Activated T-helper 1 cell treated with anti-CD3 and anti-CD28 coated beads, Interleukin-12 subunit alpha, Interleukin-12 subunit beta, Interleukin-2, Interleukin-4 antibody, amounts not matched to agents 30 ng/mL and 10 ng/mL and 1 ng/mL, durations not matched to agents 14 hours and 24 hours and 36 hours (primary cell): ENCODE measurements at regions not wholly inside any gene's neighbourhood (a gene's known extent, or its start where the extent isn't known, plus 50 kb on each side); places are given as distances from the start of the nearest gene placed in this dataset.
"Not testable (repeated sequence)": the region's sequence is repeated elsewhere in the genome, so short reads cannot be mapped to it uniquely, and the experiment has no call there.

Source experiments
- DNase-seq: peaks from one replicate; pipeline ENCODE4 v3.0.0; 2021; ENCODE audit warnings: low spot score
- H3K27ac Mint-ChIP-seq: one replicate; pipeline ENCODE4 v1.8.0; 2021; ENCODE audit warnings: mild to moderate bottlenecking, mixed read lengths
- H3K27me3 Mint-ChIP-seq: one replicate; pipeline ENCODE4 v1.8.0; 2022; ENCODE audit warnings: mild to moderate bottlenecking, moderate library complexity, mixed read lengths; ENCODE audit not compliant: insufficient read depth
- H3K36me3 Mint-ChIP-seq: one replicate; pipeline ENCODE4 v1.8.0; 2021; ENCODE audit warnings: low read depth, mixed read lengths
- H3K4me1 Mint-ChIP-seq: one replicate; pipeline ENCODE4 v1.8.0; 2021; ENCODE audit warnings: low read depth, mixed read lengths
- H3K4me3 Mint-ChIP-seq: one replicate; pipeline ENCODE4 v1.8.0; 2021; ENCODE audit warnings: mild to moderate bottlenecking, moderate library complexity, mixed read lengths
- H3K9me3 Mint-ChIP-seq: one replicate; pipeline ENCODE4 v1.8.0; 2021; ENCODE audit warnings: mixed read lengths
- intact Hi-C: fragments of 100-400 bp; cut with micrococcal nuclease; formaldehyde crosslinking; loops from one replicate; pipeline ENCODE4 v1.15.1; 2024

- Mint-ChIP-seq H3K9me3 (no peaks in the 10 kb centered on the region), H3K4me3 (no peak overlapping the region), H3K36me3 (no peaks in the 10 kb centered on the region), H3K27ac (no peak overlapping the region), H3K27me3 (no peaks in the 10 kb centered on the region), H3K4me1 (no peaks in the 10 kb centered on the region)
- intact Hi-C loops, result no loop called here
- DNase-seq, result no peak
Measured at GRCh38 chrX:12021698-12022097, 116.6 kb upstream of the FRMPD4 start.

GRCh38 chrX:12026481-12026880, 111.8 kb upstream of the FRMPD4 start:
- Mint-ChIP-seq H3K4me3 (no peak overlapping the region), H3K27ac (no peak overlapping the region), H3K9me3 (no peaks in the 10 kb centered on the region), H3K36me3 (no peaks in the 10 kb centered on the region), H3K4me1 (no peaks in the 10 kb centered on the region), H3K27me3 (no peaks in the 10 kb centered on the region)
- no peak for DNase-seq
- intact Hi-C loops, result no loop called here

GRCh38 chrX:12032082-12032481, 106.2 kb upstream of the FRMPD4 start:
- H3K27me3 Mint-ChIP-seq, result no peaks in the 10 kb centered on the region
- no peaks in the 10 kb centered on the region for H3K4me1 Mint-ChIP-seq
- no peak overlapping the region for H3K4me3 Mint-ChIP-seq
- H3K9me3 Mint-ChIP-seq, result no peaks in the 10 kb centered on the region
- intact Hi-C loops, result no loop called here
- DNase-seq, result no peak
- H3K27ac Mint-ChIP-seq, result no peak overlapping the region
- H3K36me3 Mint-ChIP-seq, result no peaks in the 10 kb centered on the region

DNA sequence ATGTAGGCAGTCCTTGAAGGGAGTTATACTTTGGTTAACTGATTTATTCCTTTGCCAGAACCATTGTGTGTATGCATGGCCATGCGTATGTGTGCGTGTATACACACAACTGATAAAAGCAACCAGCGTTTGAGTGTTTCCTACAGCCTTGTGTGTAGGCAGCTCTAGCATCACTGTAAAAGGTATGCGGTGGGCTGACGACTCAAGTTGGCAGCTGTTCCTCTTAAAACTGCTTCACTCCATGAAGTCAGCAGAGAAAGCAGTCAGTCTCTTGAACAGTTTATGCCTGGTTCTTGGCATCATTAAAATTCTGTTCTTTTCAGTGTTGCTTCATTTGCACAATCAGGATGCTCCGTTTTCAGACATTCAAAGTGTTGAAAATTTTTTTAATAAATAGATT, 103.5 kb upstream of the FRMPD4 start:
- no peak overlapping the region for H3K27ac Mint-ChIP-seq
- H3K4me1 Mint-ChIP-seq, result no peaks in the 10 kb centered on the region
- no peaks in the 10 kb centered on the region for H3K9me3 Mint-ChIP-seq
- H3K4me3 Mint-ChIP-seq, result no peak overlapping the region
- H3K36me3 Mint-ChIP-seq, result no peaks in the 10 kb centered on the region
- DNase-seq, result no peak
- intact Hi-C loops, result no loop called here
- H3K27me3 Mint-ChIP-seq, result no peaks in the 10 kb centered on the region

- no peak for DNase-seq
- no peaks in the 10 kb centered on the region for H3K4me1 Mint-ChIP-seq
- intact Hi-C loops, result no loop called here
- H3K27ac Mint-ChIP-seq, result no peak overlapping the region
- H3K4me3 Mint-ChIP-seq, result no peak overlapping the region
- no peaks in the 10 kb centered on the region for H3K9me3 Mint-ChIP-seq
- H3K36me3 Mint-ChIP-seq, result no peaks in the 10 kb centered on the region
- H3K27me3 Mint-ChIP-seq, result no peaks in the 10 kb centered on the region
Measured at GRCh38 chrX:12042615-12043014, 95.7 kb upstream of the FRMPD4 start.

- Mint-ChIP-seq H3K27me3 (no peaks in the 10 kb centered on the region), H3K4me1 (no peaks in the 10 kb centered on the region), H3K36me3 (no peaks in the 10 kb centered on the region), H3K4me3 (no peak overlapping the region), H3K27ac (no peak overlapping the region), H3K9me3 (no peaks in the 10 kb centered on the region)
- no peak for DNase-seq
- intact Hi-C loops, result no loop called here
Measured at GRCh38 chrX:12052109-12052508, 86.2 kb upstream of the FRMPD4 start.

DNA sequence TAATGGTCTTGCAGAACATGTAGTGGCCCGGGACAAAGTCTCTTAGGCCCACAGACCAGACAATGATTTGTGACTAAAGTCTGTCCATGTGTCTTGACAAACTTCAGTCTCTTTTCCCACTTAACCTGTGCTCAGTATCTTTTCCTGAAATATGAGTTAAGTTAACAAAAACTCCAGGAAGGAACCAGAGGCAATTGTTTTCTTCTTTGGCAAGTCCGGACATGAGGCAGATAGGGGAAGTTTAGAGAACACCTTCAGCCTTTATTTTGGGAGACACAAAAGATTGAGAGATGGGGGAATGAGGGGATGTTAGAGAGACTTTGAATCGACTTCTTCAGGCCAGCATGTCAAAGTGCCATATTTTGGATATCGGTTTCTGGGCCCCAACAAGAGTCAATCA, 80.2 kb upstream of the FRMPD4 start:
- intact Hi-C loops, result no loop called here
- no peaks in the 10 kb centered on the region for H3K36me3 Mint-ChIP-seq
- no peaks in the 10 kb centered on the region for H3K4me1 Mint-ChIP-seq
- no peak overlapping the region for H3K27ac Mint-ChIP-seq
- no peak overlapping the region for H3K4me3 Mint-ChIP-seq
- no peaks in the 10 kb centered on the region for H3K9me3 Mint-ChIP-seq
- no peaks in the 10 kb centered on the region for H3K27me3 Mint-ChIP-seq
- DNase-seq, result no peak

GRCh38 chrX:12060489-12061260, 77.6 kb upstream of the FRMPD4 start:
- Mint-ChIP-seq H3K4me1 (no peaks in the 10 kb centered on the region), H3K36me3 (no peaks in the 10 kb centered on the region), H3K27me3 (no peaks in the 10 kb centered on the region), H3K4me3 (no peak overlapping the region), H3K9me3 (no peaks in the 10 kb centered on the region), H3K27ac (no peak overlapping the region)
- intact Hi-C loops, result no loop called here
- no peak for DNase-seq

GRCh38 chrX:12065251-12065650, 73.0 kb upstream of the FRMPD4 start:
- no peak overlapping the region for H3K4me3 Mint-ChIP-seq
- intact Hi-C loops, result no loop called here
- no peak for DNase-seq
- H3K9me3 Mint-ChIP-seq, result no peaks in the 10 kb centered on the region
- H3K27me3 Mint-ChIP-seq, result peaks cover 5% of the 10 kb centered on the region
- no peaks in the 10 kb centered on the region for H3K36me3 Mint-ChIP-seq
- no peaks in the 10 kb centered on the region for H3K4me1 Mint-ChIP-seq
- H3K27ac Mint-ChIP-seq, result no peak overlapping the region

DNA sequence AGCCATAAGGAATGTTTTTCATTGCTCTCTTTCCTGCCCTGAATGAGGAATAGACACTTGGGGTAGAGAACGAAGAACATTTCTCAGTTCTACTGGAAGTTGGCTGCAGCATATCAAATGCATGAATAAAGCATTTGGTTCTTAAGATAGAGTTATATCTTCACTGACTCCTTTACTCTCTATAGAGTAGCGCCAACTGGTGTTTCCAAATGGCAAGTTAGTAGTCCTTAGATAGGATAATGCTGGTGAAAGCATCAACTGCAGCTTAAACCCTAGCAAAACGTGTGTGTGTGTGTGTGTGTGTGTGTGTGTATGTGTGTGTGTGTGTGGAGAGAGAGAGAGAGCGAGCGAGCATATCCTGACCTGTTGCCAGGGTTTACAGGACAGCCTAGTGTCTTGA, 62.2 kb upstream of the FRMPD4 start:
- no peak overlapping the region for H3K4me3 Mint-ChIP-seq
- DNase-seq, result no peak
- intact Hi-C loops, result no loop called here
- H3K9me3 Mint-ChIP-seq, result no peaks in the 10 kb centered on the region
- no peaks in the 10 kb centered on the region for H3K36me3 Mint-ChIP-seq
- H3K27me3 Mint-ChIP-seq, result peaks cover 3% of the 10 kb centered on the region
- H3K27ac Mint-ChIP-seq, result no peak overlapping the region
- H3K4me1 Mint-ChIP-seq, result no peaks in the 10 kb centered on the region

DNA sequence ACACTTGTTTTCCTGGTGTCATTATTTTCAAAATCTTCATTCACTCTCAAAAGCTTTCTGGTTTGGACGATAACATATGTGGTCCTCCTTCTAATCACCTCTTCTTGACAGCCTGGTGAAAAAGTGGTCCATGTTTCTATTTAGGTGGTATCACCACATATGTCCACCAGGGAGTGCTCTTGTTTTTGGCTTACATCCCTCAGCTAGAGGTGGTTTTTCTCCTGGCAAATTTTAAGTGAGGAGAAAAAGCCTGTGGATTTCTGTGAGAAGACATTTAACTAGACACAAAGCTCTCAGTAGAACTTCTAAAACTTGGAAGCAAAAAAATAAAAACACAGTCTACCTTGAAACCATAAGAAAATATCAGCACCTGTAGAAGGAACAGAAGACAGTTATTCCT, 58.0 kb upstream of the FRMPD4 start:
- H3K36me3 Mint-ChIP-seq, result no peaks in the 10 kb centered on the region
- no peak overlapping the region for H3K27ac Mint-ChIP-seq
- no peaks in the 10 kb centered on the region for H3K4me1 Mint-ChIP-seq
- no peaks in the 10 kb centered on the region for H3K9me3 Mint-ChIP-seq
- DNase-seq, result no peak
- no peak overlapping the region for H3K4me3 Mint-ChIP-seq
- H3K27me3 Mint-ChIP-seq, result peaks cover 3% of the 10 kb centered on the region
- intact Hi-C loops, result loop anchor here (10.0 kb wide), 1 partner anchor 815 kb away; no protein-coding TSS in a partner anchor

- DNase-seq, H3K4me3 Mint-ChIP-seq, H3K36me3 Mint-ChIP-seq, H3K4me1 Mint-ChIP-seq, H3K27me3 Mint-ChIP-seq, H3K9me3 Mint-ChIP-seq, H3K27ac Mint-ChIP-seq: not testable (repeated sequence)
- intact Hi-C loops, result loop anchor here (10.0 kb wide), 1 partner anchor 812 kb away; no protein-coding TSS in a partner anchor
Measured at GRCh38 chrX:12082959-12083358, 55.3 kb upstream of the FRMPD4 start.
